Adrenal gland (tissue), 9 donors: ENCODE measurements at regions not wholly inside any gene's neighbourhood (a gene's known extent, or its start where the extent isn't known, plus 50 kb on each side); places are given as distances from the start of the nearest gene placed in this dataset.

Experiments used
- DNase-seq, 7 donors: peaks; one replicate each; pipeline ENCODE4 v3.0.0-alpha.2; 2019 to 2020
- H3K27ac ChIP-seq, 5 donors: fragments of 200-600 bp; sonication (generic) in 4 of 5; 1 replicate in 3 of 5; 2 replicates in 2 of 5; pipeline versions ENCODE4 v1.5.1 to v1.8.0; 2016 to 2020; ENCODE audit warnings: mild to moderate bottlenecking in 1 of 5
- H3K27me3 ChIP-seq: fragments of 200-600 bp; 2 replicates; pipeline ENCODE4 v1.8.0; 2021
- H3K36me3 ChIP-seq, 2 donors: fragments of 200-600 bp; replicated peaks in 1 of 2; 1 replicate in 1 of 2; 2 replicates in 1 of 2; pipeline versions ENCODE4 v1.5.1 to v1.8.0; 2018 to 2022
- H3K4me1 ChIP-seq, 2 donors: fragments of 200-600 bp; replicated peaks in 1 of 2; 1 replicate in 1 of 2; 2 replicates in 1 of 2; pipeline versions ENCODE4 v1.5.1 to v1.8.0; 2018 to 2021
- H3K4me3 ChIP-seq, 4 donors: fragments of 200-600 bp; sonication (generic) in 3 of 4; one replicate each; pipeline ENCODE4 v1.5.1; 2016 to 2018
- H3K9me3 ChIP-seq, 3 donors: fragments of 200-600 bp; sonication (generic) in 1 of 3; replicated peaks in 1 of 3; 1 replicate in 2 of 3; 2 replicates in 1 of 3; pipeline versions ENCODE4 v1.5.1 to v1.8.0; 2016 to 2021
- POLR2A ChIP-seq, 2 donors: fragments of 450-650 bp; IDR thresholded peaks; one replicate each; pipeline ENCODE4 v1.6.1; 2017; ENCODE audit warnings: antibody characterized with exemption in 2 of 2, mild to moderate bottlenecking in 2 of 2, moderate library complexity in 1 of 2
- WGBS, 4 donors: extraction: QIAGEN DNeasy Blood & Tissue Kit in 2 of 4; methylation state at CpG; one replicate each; pipeline versions ENCODE4 v1.1.5 to v1.1.7; 2013 to 2017; 5-methylcytosine and 5-hydroxymethylcytosine counted together
- intact Hi-C, 2 donors: fragments of 100-400 bp; cut with DNase I; formaldehyde crosslinking; loops; one replicate each; pipeline versions ENCODE4 v1.14.1 to v1.15.0; 2022 to 2023
- TF ChIP-seq, protein P1 (sequence below), 6 experiments: fragments of 450-650 bp in 4 of 6; fragments of 200-600 bp in 2 of 6; sonication (generic) in 1 of 6; IDR thresholded peaks; 1 replicate in 5 of 6; 2 replicates in 1 of 6; pipeline versions ENCODE4 v1.5.1 to v1.8.0; 2016 to 2021; ENCODE audit warnings: antibody characterized with exemption in 6 of 6, mild to moderate bottlenecking in 2 of 6, moderate library complexity in 1 of 6
- donor health status: healthy with polysubstance abuse.
- donor health status: Bipolar disorder and iron deficiency.
- donor health status: DM: yes; HTN: yes; CAD: no.
- donor health status: DM: no; HTN: no; CAD: no.
- donor health status: DM: no; HTN: no; CAD: no.

DNA sequence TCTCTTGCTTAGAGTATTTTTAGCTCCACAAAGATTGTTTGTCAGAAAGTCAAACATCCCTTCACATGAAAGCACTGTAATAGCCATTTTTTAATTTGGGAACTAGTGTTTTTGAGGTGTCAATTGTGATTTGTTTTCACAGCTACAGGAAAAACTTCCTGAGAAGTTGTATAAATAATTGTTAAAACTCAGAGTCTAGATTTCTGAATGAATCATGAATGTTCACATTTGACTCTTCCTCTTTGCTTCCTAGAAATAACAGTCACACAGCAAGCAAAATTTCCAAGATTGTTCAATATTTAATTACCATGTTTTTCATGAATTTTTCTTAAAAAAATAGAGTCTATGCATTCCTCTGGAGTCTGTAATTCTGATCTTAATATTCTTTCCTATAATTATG is 156.9 kb upstream of the SLC7A11 start:
- H3K4me1 ChIP-seq: peaks cover 0 to 9% of the 10 kb centered on the region in 2 donors
- no peaks in the 10 kb centered on the region for H3K36me3 ChIP-seq
- no peaks in the 10 kb centered on the region for H3K27me3 ChIP-seq
- DNase-seq: no peak
- no peak for TF ChIP-seq POLR2A (IDR thresholded peaks at IDR 0.05)
- TF ChIP-seq, protein P1, sequence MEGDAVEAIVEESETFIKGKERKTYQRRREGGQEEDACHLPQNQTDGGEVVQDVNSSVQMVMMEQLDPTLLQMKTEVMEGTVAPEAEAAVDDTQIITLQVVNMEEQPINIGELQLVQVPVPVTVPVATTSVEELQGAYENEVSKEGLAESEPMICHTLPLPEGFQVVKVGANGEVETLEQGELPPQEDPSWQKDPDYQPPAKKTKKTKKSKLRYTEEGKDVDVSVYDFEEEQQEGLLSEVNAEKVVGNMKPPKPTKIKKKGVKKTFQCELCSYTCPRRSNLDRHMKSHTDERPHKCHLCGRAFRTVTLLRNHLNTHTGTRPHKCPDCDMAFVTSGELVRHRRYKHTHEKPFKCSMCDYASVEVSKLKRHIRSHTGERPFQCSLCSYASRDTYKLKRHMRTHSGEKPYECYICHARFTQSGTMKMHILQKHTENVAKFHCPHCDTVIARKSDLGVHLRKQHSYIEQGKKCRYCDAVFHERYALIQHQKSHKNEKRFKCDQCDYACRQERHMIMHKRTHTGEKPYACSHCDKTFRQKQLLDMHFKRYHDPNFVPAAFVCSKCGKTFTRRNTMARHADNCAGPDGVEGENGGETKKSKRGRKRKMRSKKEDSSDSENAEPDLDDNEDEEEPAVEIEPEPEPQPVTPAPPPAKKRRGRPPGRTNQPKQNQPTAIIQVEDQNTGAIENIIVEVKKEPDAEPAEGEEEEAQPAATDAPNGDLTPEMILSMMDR (IDR thresholded peaks at IDR 0.05): no peak
- no peaks in the 10 kb centered on the region for H3K9me3 ChIP-seq
- no peak overlapping the region for H3K27ac ChIP-seq
- no peak overlapping the region for H3K4me3 ChIP-seq
- intact Hi-C loops: no loop called here

DNA sequence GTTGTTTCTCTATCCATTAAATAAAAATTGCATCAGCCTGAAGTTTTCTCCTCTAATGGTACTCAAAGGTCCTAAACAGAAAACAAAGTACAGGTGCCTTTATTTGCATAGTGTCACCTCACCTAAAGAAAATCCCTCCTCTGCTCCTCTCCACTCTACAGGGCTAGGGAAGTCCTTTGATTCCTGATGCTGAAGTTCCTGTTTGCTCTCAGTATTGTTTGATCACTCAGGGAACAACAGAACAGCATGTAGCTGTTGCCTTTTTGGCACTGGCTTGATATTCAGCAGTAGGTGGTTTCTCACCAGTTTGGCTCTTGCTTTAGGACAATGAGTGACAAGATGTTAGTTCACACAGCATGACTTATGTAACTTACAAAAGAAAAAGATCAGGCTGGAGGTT is 156.2 kb upstream of the SLC7A11 start:
- H3K27ac ChIP-seq: no peak overlapping the region
- intact Hi-C loops: no loop called here
- TF ChIP-seq, protein P1 (IDR thresholded peaks at IDR 0.05): no peak
- TF ChIP-seq POLR2A (IDR thresholded peaks at IDR 0.05): no peak

DNA sequence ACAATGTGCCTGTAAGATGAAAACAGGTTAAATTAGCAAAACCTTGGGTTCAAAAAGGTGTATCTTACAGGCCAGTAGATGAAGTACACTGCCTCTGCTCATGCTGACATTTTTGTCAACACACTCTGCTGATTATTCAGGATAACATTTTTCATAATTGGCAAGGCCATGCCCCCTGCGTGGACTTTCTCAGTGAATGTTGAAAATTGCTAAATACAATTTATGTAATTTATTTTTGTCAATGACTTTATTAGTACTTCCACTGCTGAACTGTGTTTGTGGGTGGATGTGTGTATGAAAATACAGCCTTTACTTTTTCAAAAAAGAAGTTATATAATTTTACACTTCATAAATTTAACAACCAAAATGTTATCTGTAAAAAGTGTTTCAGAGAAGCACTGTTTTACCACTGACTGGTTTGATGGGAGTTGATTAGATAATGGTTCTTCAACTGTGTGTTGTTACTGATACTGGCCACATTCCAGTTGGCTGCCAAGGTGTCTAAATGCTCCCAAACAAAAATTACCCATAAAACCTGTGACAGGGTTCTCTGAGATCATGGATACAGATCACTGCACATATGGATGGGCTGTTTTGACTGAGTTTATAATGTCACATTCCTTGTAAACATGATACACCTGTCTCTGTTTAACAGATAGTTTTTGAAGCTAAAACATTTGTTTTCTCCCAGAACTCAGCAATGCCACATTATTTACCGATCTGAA is 151.9 kb upstream of the SLC7A11 start:
- H3K4me3 ChIP-seq: no peak overlapping the region
- intact Hi-C loops: no loop called here
- no peak for DNase-seq
- no peaks in the 10 kb centered on the region for H3K9me3 ChIP-seq
- H3K27me3 ChIP-seq: no peaks in the 10 kb centered on the region
- no peak overlapping the region for H3K27ac ChIP-seq
- no peaks in the 10 kb centered on the region for H3K4me1 ChIP-seq
- WGBS, 4 donors: 54 to 62% (median 58%) methylated on average over 2 of the region's 2 CpGs
- no peak for TF ChIP-seq POLR2A (IDR thresholded peaks at IDR 0.05)
- TF ChIP-seq, protein P1 (IDR thresholded peaks at IDR 0.05): no peak
- no peaks in the 10 kb centered on the region for H3K36me3 ChIP-seq

More for the DNA sequence above, 156.2 kb upstream of the SLC7A11 start:
- Histone ChIP-seq H3K4me3 (no peak overlapping the region), H3K27me3 (no peaks in the 10 kb centered on the region), H3K9me3 (no peaks in the 10 kb centered on the region), H3K36me3 (no peaks in the 10 kb centered on the region), H3K4me1 (peaks cover 0 to 9% of the 10 kb centered on the region in 2 donors)
- DNase-seq: no peak

DNA sequence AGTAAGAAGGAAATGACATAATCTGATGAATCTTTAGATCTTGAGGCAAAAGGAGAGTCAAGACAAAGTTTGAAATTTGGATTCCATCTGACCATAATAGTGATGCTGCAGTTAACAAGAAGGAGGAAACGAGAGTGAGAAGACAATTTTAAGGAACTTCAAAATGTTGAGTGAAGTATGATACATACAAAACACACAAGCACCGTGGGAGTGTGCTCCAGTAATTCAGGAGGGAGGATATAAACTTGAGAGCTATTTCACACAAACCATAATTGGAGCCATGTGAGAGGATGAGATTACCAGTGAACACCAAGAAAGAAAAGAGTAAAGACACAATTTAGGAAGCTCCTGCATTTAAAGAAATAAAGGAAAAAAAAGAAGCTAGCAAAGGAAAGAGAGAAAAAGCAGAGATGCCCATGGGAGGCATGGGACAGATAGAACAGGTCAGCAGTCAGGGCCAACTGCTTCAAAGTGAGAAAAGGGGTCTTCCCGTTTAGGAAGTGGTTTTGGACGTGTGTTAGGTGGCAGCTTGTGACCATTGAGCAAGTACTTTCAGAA is 150.7 kb upstream of the SLC7A11 start:
- H3K4me1 ChIP-seq: no peaks in the 10 kb centered on the region
- no peak for DNase-seq
- 57 to 70% (median 64%) methylated on average over 4 of the region's 4 CpGs for WGBS, 4 donors
- no peaks in the 10 kb centered on the region for H3K36me3 ChIP-seq
- no peaks in the 10 kb centered on the region for H3K27me3 ChIP-seq
- TF ChIP-seq, protein P1 (IDR thresholded peaks at IDR 0.05): no peak
- no peak for TF ChIP-seq POLR2A (IDR thresholded peaks at IDR 0.05)
- no peak overlapping the region for H3K27ac ChIP-seq
- no peaks in the 10 kb centered on the region for H3K9me3 ChIP-seq
- intact Hi-C loops: no loop called here
- no peak overlapping the region for H3K4me3 ChIP-seq
